ENCODE measurements at regions not wholly inside any gene's neighbourhood (a gene's known extent, or its start where the extent isn't known, plus 50 kb on each side); places are given as distances from the start of the nearest gene placed in this dataset.

GRCh38 chr14:99067141-99067920 lies 204.7 kb downstream of the BCL11B start:
- H3K9me3 Mint-ChIP-seq (ENCODE audit: unreplicated experiment): peaks cover 4% of the 10 kb centered on the region
- H3K4me3 Mint-ChIP-seq (ENCODE audit: unreplicated experiment): no peak overlapping the region
- no peak for TF ChIP-seq CTCF (IDR thresholded peaks at IDR 0.05; ENCODE audit: unreplicated experiment)
- DNase-seq (ENCODE audit: low spot score): no peak
- H3K27ac Mint-ChIP-seq (ENCODE audit: unreplicated experiment): no peak overlapping the region
- peaks cover 2% of the 10 kb centered on the region for H3K27me3 Mint-ChIP-seq (ENCODE audit: unreplicated experiment)
- no peaks in the 10 kb centered on the region for H3K36me3 Mint-ChIP-seq (ENCODE audit: low read depth, unreplicated experiment)
- no peaks in the 10 kb centered on the region for H3K4me1 Mint-ChIP-seq (ENCODE audit: unreplicated experiment)

GRCh38 chr14:99067927-99068326 lies 204.1 kb downstream of the BCL11B start:
- DNase-seq (ENCODE audit: low spot score): no peak
- peaks cover 4% of the 10 kb centered on the region for H3K9me3 Mint-ChIP-seq (ENCODE audit: unreplicated experiment)
- no peak overlapping the region for H3K27ac Mint-ChIP-seq (ENCODE audit: unreplicated experiment)
- no peak for TF ChIP-seq CTCF (IDR thresholded peaks at IDR 0.05; ENCODE audit: unreplicated experiment)
- H3K27me3 Mint-ChIP-seq (ENCODE audit: unreplicated experiment): peaks cover 2% of the 10 kb centered on the region
- H3K4me3 Mint-ChIP-seq (ENCODE audit: unreplicated experiment): no peak overlapping the region
- no peaks in the 10 kb centered on the region for H3K4me1 Mint-ChIP-seq (ENCODE audit: unreplicated experiment)
- H3K36me3 Mint-ChIP-seq (ENCODE audit: low read depth, unreplicated experiment): no peaks in the 10 kb centered on the region

GRCh38 chr14:99069946-99070345 lies 202.1 kb downstream of the BCL11B start:
- no peak overlapping the region for H3K4me3 Mint-ChIP-seq (ENCODE audit: unreplicated experiment)
- DNase-seq (ENCODE audit: low spot score): no peak
- H3K36me3 Mint-ChIP-seq (ENCODE audit: low read depth, unreplicated experiment): no peaks in the 10 kb centered on the region
- no peak for TF ChIP-seq CTCF (IDR thresholded peaks at IDR 0.05; ENCODE audit: unreplicated experiment)
- no peak overlapping the region for H3K27ac Mint-ChIP-seq (ENCODE audit: unreplicated experiment)
- H3K27me3 Mint-ChIP-seq (ENCODE audit: unreplicated experiment): peaks cover 2% of the 10 kb centered on the region
- H3K4me1 Mint-ChIP-seq (ENCODE audit: unreplicated experiment): no peaks in the 10 kb centered on the region
- peaks cover 4% of the 10 kb centered on the region for H3K9me3 Mint-ChIP-seq (ENCODE audit: unreplicated experiment)

GRCh38 chr14:99072433-99072832 lies 199.6 kb downstream of the BCL11B start:
- no peak overlapping the region for H3K4me3 Mint-ChIP-seq (ENCODE audit: unreplicated experiment)
- H3K27me3 Mint-ChIP-seq (ENCODE audit: unreplicated experiment): peaks cover 3% of the 10 kb centered on the region
- DNase-seq (ENCODE audit: low spot score): no peak
- H3K36me3 Mint-ChIP-seq (ENCODE audit: low read depth, unreplicated experiment): no peaks in the 10 kb centered on the region
- no peak overlapping the region for H3K27ac Mint-ChIP-seq (ENCODE audit: unreplicated experiment)
- no peaks in the 10 kb centered on the region for H3K4me1 Mint-ChIP-seq (ENCODE audit: unreplicated experiment)
- TF ChIP-seq CTCF (IDR thresholded peaks at IDR 0.05; ENCODE audit: unreplicated experiment): no peak
- peaks cover 4% of the 10 kb centered on the region for H3K9me3 Mint-ChIP-seq (ENCODE audit: unreplicated experiment)

- no peak for DNase-seq (ENCODE audit: low spot score)
- Mint-ChIP-seq H3K4me1 (ENCODE audit: unreplicated experiment) (no peaks in the 10 kb centered on the region), H3K9me3 (ENCODE audit: unreplicated experiment) (peaks cover 4% of the 10 kb centered on the region)
These were observed 199.0 kb downstream of the BCL11B start for GRCh38 chr14:99072956-99073355.

More at GRCh38 chr14:99072956-99073355, 199.0 kb downstream of the BCL11B start:
- no peak for TF ChIP-seq CTCF (IDR thresholded peaks at IDR 0.05; ENCODE audit: unreplicated experiment)
- H3K27ac Mint-ChIP-seq (ENCODE audit: unreplicated experiment): no peak overlapping the region
- no peak overlapping the region for H3K4me3 Mint-ChIP-seq (ENCODE audit: unreplicated experiment)
- peaks cover 3% of the 10 kb centered on the region for H3K27me3 Mint-ChIP-seq (ENCODE audit: unreplicated experiment)
- no peaks in the 10 kb centered on the region for H3K36me3 Mint-ChIP-seq (ENCODE audit: low read depth, unreplicated experiment)
